GM13977 (cell line): ENCODE measurements at regions not wholly inside any gene's neighbourhood (a gene's known extent, or its start where the extent isn't known, plus 50 kb on each side); places are given as distances from the start of the nearest gene placed in this dataset.
"Not testable (repeated sequence)": the region's sequence is repeated elsewhere in the genome, so short reads cannot be mapped to it uniquely, and the experiment has no call there.

Experiments
- DNase-seq: peaks from one replicate; pipeline ENCODE4 v3.0.0; 2012; ENCODE audit warnings: low spot score
- CTCF ChIP-seq: IDR thresholded peaks from 2 replicates; pipeline ENCODE4 v1.5.1; 2012; ENCODE audit warnings: mild to moderate bottlenecking, control low read depth; ENCODE audit not compliant: insufficient read depth; ENCODE audit errors: extremely low read depth, missing control alignments
- in situ Hi-C: fragments of 300-500 bp; cut with MboI; formaldehyde crosslinking; loops from one replicate; pipeline ENCODE4 v1.12.0; 2022; ENCODE audit warnings: low sequenced_read_pairs, low pct_unique_long_range_greater_than_20kb, mixed read lengths, inconsistent platforms; ENCODE audit not compliant: unreplicated experiment

DNA sequence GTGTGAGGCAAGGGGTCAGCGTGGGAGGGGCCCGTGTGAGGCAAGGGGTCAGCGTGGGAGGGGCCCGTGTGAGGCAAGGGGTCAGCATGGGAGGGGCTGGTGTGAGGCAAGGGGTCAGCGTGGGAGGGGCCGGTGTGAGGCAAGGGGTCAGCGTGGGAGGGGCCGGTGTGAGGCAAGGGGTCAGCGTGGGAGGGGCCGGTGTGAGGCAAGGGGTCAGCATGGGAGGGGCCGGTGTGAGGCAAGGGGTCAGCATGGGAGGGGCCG lies 119.2 kb downstream of the SEPTIN14 start:
- in situ Hi-C loops, DNase-seq: not testable (repeated sequence)

GRCh38 chr7:55742651-55743453 lies 119.7 kb downstream of the SEPTIN14 start:
- in situ Hi-C loops, DNase-seq: not testable (repeated sequence)

DNA sequence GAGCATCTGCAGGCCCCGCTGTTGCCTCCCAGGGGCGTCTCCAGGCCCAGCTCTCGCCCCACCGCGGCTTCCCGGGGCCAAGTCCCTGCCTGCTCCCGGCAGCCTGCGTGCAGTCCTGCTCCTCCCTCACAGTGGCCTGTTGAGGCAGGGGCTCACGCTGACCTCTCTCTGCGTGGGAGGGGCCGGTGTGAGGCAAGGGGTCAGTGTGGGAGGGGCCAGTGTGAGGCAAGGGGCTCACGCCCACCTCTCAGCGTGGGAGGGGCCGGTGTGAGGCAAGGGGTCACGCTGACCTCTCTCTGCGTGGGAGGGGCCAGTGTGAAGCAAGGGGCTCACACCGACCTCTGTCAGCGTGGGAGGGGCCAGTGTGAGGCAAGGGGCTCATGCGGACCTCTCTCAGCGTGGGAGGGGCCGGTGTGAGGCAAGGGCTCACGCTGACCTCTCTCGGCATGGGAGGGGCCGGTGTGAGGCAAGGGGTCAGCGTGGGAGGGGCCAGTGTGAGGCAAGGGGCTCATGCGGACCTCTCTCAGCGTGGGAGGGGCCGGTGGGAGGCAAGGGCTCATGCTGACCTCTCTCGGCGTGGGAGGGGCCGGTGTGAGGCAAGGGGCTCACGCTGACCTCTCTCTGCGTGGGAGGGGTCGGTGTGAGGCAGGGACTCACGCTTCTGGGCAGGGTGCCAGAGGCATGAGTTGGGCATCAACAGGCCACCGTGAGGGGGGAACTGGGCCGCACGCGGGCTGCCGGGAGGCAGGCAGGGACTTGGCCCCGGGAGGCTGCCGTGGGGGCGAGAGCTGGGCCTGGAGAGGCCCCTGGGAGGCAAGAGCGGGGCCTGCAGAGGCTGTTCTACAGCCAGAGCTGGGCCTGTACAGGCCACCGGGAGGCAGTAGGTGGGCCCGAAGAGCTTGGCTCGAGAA lies 120.6 kb downstream of the SEPTIN14 start:
- in situ Hi-C loops, DNase-seq: not testable (repeated sequence)

GRCh38 chr7:55740633-55741250 lies 121.8 kb downstream of the SEPTIN14 start:
- in situ Hi-C loops, DNase-seq: not testable (repeated sequence)

GRCh38 chr7:55740053-55740452 lies 122.5 kb downstream of the SEPTIN14 start:
- DNase-seq, in situ Hi-C loops: not testable (repeated sequence)

DNA sequence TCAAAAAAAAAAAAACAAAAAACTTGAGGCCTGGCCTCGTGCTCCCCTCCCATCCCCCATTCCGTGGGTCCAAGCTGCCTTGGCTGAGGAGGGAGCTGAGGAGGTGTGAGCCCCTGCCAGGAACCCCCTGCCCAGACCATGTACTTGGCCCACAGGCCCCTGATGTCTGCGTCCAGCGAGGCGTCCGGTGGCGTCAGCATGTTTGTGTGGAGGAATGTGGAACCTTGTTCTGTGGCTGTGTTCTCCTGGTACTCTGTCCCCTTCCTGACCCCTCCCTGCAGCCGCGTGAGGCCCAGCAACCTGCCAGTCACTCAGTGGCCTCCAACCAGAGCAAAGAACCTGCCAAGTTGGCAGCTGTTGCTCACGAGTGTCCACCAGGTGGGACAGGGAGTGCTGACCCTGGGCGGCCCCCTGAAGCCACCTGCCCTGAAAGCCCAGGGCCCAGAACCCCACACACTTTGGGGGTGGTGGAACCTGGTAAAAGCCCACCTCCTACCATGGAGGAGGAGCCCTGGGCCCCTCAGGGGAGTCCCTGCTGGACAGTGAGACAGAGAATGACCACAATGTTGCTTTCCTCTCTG lies 125.8 kb downstream of the SEPTIN14 start:
- DNase-seq, in situ Hi-C loops: not testable (repeated sequence)

DNA sequence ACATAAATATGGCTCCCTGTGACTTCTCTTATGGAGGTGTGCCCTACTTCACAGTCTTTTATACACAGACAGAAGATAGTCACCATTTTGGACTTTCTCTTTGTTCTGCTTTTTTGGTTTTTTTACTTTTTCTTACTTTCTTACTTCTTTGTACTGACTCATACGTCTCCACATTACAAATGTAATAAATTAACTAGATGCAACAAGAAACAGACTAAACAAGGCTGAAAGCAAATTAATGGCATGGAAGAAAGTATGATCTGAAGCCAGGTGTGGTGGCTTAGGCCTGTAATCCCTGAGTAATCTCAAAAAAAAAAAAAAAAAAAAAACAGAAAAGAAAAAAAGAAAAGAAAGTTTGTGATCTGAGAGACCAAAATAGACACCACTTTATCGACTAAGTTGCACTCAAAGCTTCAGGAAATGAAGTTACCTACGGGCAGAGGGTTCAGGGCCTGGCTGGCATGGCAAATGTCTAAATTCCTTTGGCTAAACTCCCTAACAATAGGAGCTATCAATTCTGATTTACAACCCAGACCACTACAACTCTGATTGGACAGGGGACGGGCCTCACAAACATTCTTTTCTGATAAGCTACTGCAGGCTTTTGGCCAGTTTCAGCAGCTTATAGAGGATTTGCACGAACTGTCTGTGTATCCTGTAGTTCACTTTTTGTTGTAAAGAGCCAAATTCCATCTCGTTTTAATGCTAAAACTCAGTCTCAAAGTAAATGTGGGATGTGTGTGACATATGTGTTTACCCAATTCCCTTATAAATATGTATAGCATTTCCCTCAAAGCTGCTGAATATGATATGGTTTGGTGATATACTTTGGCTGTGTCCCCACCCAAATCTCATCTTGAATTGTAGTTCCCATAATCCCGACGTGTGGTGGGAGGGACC lies 129.1 kb downstream of the SEPTIN14 start:
- TF ChIP-seq CTCF: no peak
- no peak for DNase-seq

GRCh38 chr7:55731931-55732330 lies 130.6 kb downstream of the SEPTIN14 start:
- no peak for DNase-seq
- in situ Hi-C loops: no loop called here
- TF ChIP-seq CTCF: no peak

More for the DNA sequence above, 129.1 kb downstream of the SEPTIN14 start:
- in situ Hi-C loops: no loop called here

DNA sequence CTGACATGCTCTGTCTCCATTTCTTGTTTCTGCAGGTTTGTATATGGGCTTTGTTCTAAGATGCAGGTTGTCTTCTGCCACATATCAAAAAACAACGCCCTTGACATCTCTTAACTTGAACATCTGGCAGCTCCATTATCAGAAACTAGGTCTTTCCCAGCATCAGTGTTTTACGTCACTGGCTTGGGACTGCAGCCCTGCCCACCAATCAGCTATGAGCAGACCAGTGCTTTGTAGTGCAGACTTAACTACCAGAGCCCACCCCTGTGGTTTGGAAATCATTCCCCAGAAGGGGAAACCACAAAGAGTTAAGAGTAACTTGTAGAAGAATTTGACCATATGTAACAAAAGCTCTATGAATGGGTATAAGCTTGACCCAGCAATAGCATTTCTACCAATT lies 132.4 kb downstream of the SEPTIN14 start:
- TF ChIP-seq CTCF: no peak
- DNase-seq: no peak
- in situ Hi-C loops: no loop called here
